ENCODE measurements at regions not wholly inside any gene's neighbourhood (a gene's known extent, or its start where the extent isn't known, plus 50 kb on each side); places are given as distances from the start of the nearest gene placed in this dataset.

DNA sequence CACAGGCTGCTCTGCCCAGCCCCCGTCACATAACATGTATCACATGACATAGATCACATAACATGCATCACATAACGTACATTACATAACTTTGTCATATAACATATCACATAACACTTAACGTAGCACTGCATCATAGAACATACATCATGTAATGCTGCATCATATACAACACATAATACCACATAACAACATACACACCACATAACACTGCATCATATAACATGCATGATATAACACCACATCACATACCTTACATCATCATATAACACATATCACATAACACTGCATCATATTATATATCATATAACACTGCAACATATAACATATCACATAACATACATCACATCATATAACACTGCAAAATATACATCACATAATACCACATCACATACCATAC, 83.8 kb downstream of the AXIN2 start:
- no peak for DNase-seq (ENCODE audit: low read depth in 2 of 2)

DNA sequence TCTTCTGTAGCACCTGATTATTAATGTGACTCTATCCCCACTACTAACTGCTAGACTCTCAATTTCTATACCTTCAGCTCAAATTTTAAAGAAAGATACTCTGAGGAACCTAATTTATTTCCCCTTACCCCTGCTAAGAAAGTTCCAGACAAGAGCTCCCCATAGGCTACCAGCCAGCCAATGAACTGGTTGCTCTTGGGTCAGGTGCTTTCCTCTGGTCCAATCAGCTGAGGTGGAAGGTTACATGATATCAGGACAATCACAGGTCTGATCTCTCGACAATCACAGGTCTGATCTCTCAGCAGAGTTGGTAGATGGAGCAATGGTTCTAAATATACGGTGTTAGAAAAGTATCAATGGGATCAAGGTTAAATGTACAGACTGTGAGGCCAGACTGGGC, 86.8 kb downstream of the AXIN2 start:
- DNase-seq (ENCODE audit: low read depth in 2 of 2): no peak

DNA sequence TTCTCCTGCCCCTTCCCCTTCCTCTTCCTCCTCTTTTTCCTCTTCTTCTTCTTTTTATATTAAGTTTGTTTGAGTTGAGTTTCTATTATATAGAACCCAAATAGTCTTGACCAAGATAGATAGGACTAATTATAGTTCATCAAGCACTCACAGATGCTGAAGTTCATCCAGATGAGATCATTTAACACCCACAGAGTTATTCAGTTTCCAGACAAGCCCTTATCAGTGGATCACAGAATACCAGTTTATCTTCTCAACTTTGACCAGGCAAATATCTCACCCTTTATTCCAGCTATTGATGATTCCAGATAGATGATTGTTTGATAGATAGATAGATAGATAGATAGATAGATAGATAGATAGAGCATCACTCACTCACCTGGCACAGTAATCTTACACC, 87.5 kb downstream of the AXIN2 start:
- DNase-seq (ENCODE audit: low read depth in 2 of 2): no peak

DNA sequence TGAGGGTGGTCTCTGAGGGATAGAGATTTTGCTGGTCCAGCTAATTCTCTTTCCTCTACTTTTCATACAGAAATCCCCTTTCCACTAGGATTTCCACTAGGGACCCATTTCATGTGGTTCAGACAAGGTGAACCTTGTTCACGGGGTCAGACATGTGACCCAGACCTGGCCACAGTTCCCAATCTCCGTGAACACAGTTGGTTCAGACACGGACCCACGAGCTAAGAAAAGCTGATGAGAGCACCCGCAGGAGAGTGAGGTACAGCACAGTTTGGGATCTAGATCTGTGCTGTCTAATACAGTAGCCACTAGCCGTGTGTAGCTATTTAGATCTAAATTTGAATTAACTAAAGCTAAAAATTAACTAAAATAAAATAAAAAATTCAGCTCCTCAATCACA, 88.1 kb downstream of the AXIN2 start:
- DNase-seq (ENCODE audit: low read depth in 2 of 2): no peak

DNA sequence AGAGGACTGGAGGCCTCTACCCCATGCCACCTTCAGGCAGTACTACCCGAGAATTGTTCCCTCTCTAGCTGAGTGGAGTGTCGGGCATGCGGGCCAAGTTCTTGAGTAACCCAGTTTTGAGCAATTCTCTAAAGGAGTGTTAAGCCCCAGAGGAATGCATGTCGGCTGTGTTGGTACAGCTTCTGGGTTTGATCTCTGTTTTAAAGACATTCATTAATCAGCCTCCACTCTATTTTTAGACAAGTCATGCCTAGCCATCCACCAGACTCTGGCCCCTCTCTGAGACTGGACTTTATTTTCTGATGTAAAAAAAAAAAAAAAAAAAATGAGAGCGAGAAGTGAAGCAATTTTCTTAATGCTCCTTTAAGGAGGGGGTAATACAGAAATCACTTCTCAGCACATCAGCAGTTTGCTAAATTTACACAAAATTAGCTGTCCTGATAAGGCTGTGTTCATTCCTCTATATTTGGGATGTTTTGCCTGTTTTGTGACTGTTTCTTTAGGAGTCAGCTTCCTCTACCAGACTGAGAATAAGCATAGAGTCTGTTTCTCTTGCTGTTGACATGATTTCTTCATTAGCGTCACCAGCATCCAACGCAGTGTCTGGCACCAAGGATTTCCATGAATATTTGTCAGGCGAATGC, 88.7 kb downstream of the AXIN2 start:
- no peak for DNase-seq (ENCODE audit: low read depth in 2 of 2)

DNA sequence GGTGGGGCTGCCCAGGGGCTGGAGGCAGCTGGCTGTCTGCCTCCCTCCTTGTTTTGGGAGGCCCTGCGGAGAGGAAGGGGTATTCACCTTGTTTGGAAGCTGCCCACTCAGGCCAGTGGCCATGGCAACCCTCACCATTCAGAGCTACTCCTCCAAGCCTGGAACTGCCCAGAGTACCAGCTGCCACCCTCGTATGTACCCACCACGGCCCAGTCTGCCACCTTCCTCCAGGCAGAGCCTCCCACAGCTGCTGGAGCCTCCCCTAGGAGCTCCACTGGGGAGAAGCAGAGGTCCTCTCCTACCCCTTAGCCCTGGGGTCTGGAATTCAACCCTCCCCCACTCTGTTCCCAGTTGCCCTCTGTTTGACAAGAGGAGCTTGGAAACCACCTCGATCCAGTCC, 90.7 kb downstream of the AXIN2 start:
- no peak for DNase-seq (ENCODE audit: low read depth in 2 of 2)

DNA sequence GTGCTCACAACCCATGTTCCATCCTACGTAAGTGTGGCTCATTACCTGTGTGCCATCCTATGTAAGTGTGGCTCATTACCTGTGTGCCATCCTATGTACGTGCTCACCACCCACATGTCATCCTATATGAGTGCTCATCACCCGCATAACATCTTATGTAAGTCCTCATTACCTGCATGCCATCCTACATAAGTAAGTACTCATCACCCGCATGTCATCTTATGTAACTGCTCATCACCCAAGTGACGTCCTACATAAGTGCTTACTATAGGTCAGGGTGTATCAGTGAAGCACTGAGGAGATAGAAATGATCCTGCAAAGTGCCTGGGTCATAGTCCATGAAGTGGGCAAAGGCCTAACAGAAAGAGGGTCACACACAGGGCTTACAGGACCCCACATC, 93.1 kb downstream of the AXIN2 start:
- DNase-seq (ENCODE audit: low read depth in 2 of 2): no peak

DNA sequence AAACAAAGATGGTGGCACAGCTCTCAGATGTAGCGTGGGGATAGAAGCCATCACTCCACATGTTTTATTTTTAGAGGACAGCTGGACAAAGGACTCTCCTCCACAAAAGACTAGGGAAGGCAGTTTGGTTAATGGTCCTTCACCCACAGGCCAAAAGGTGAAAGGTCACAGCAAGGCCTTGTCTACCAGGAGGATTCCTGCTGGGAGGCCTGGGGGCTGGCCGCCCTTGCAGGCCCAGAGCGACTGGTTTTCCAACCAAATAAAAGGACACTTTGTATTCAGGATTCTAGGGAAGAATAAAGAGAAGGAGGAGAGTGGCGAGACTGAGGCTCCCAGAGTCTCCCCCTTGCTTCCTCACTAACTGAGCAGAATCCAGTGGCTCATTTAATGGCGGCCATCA, 94.3 kb downstream of the AXIN2 start:
- no peak for DNase-seq (ENCODE audit: low read depth in 2 of 2)

DNA sequence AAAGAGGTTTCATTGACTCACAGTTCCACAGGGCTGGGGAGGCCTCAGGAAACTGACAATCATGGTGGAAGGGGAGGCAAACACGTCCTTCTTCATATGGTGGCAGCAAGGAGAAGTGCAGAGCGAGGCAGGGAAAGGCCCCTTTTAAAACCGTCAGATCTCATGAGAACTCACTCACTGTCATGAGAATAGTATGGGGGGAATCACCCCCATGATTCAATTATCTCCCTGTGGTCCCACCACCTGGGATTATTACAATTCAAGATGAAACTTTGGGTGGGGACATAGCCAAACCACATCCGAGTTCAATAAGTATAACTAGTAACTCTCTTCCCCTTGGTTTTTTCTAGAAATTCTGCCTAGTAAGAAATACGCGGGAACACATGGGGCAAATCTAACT, 94.9 kb downstream of the AXIN2 start:
- DNase-seq (ENCODE audit: low read depth in 2 of 2): no peak

DNA sequence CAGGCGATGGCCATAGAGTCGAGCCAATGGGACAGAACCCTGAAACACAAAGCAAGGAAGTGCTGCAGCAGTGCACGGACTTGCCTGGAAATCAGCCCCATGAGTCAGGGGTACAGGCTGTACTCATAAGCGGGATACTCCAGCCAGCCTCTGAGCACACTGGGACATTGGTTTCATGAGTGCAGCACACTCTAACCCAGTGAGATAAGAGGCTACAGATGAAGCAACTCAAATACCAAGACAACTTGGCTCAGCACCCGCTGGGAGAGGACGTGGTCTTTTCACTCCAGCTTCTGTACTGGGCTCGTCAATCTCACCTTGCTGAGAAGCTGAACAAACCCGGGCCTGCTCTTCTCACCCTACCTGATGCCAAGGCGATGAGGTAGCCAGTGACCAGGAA, 98.2 kb downstream of the AXIN2 start:
- no peak for DNase-seq (ENCODE audit: low read depth in 2 of 2)

DNA sequence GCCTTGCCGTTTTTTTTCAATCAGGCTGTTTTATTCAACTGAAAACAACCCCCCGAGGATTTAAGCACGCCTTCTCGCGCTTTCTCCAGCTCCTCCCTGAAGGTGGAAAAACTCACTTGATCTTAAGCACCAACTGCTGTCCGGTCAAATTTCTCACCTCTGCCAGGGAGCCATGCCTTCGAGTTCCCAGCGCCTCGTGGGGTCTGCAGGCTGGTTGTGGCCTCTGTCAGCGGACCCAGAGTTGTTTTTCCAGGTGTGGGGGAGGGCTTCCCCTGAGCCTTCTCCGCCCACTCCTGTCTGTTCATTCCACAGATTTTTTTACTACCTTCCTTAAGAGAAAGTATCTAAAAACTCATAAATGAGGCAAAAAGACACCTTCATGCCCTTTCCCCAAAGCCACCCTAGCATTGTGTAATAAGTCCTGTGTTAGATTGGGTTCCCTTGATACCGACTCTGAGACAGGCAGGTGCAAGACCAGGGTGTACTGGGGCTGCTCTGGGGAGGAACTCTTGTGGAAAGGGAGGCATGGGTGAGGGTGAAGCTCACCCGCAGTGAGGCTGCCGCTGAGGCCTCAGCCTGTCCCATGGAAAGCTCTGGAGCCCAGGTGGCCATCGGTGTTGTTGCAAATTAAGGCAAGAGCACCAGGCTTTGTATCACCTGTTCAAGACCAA, 101.6 kb downstream of the AXIN2 start:
- DNase-seq (ENCODE audit: low read depth in 2 of 2): no peak

DNA sequence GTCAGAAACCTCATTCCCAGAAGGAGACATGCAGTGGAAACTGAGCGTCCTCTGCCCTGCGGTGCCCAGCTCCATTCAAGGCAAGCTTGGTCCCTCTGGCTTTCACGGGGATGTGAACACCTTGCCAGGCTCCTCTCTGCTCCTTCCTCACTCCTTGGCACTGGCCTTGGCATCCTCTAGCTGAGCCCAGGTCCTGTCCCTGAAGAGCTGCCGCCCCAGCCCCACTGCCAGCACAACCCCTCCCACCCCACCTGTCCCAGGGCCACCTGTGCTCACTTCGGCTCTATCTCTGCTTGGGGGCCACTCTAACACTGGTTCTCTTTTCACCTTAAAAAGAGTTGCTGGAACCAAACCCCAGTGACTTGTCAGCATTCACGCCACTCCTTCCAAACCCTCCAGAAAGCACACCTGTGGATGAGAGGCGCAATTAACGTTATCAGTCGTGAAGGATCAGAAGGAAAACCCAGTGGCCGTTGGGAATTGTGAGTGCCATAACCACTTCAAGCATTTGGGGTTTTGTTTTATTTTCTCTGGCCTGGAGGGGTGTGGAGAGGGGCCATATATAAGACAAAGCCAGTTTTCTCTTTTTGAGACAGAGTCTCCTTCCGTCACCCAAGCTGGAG, 103.7 kb downstream of the AXIN2 start:
- no peak for DNase-seq (ENCODE audit: low read depth in 2 of 2)

DNA sequence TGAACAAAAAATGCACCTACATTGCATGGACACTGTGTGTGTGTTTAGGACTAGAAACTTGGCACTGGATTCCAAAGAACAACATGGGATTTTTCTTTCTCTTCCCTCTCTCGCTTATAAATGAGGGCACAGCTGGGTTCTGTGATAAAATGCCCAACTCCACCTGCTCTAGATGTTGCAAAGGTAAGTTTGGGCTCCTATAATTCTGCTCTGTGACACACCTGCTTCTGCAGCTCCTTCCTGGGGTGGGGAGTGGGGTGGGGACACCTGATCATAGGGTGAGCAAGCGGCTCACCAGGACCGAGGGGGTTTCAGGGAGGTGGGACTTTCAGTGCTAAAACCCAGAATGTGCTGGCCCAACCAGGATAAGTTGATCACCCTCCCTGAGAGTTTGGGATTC, 104.3 kb downstream of the AXIN2 start:
- DNase-seq (ENCODE audit: low read depth in 2 of 2): no peak

DNA sequence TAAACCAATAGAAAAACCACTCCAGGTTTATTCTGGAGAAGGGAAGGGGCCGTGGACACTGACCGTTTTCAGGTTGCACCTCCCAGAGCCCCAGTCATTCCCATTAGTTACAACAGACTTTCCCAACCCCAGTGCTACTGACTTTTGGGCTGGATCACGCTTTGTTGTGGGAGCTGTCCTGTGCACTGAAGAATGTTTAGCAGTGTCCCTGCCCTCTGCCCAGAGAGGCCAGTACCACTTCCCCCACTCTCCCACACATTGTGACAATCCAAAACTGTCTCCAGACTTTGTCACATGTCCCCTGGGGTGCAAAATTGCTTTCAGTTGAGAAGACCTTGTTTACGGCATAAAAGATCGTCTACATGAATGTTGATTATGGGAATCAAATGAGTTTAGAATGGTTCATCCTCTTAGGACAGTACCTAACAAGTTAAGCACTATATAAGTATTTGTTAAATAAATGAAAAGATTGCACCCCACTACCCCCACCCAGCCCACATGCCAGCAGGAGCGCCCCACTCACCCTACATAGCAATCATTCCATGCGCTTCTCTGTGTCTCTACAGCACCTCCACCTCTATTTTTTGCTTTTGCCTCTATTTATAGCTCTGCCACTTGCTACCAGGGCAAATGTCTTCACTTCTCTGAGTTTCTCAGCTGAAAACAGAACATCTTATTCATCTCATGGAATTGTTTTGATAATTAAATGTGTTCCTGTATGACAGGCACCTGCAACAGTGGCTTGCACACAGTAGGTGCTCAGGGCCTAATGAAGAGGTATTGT, 104.9 kb downstream of the AXIN2 start:
- DNase-seq (ENCODE audit: low read depth in 2 of 2): no peak

DNA sequence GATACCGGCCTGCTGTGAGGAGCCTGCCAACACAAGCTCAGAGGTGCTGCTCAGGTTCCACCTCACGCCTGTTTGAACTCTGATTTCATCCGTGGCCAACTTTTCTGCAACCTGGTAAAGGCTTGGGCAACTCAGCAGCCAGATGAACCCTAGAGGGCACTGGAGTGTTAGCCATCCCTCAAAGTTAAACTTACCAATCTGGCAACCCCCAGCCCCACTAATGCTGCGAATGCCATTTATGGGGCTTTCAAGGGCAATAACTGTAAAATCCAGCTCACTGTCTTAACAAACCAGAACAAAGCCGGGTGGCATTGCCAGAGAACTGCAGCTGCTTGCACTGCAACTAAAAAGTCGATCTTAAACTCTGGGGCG, 105.5 kb downstream of the AXIN2 start:
- no peak for DNase-seq (ENCODE audit: low read depth in 2 of 2)

DNA sequence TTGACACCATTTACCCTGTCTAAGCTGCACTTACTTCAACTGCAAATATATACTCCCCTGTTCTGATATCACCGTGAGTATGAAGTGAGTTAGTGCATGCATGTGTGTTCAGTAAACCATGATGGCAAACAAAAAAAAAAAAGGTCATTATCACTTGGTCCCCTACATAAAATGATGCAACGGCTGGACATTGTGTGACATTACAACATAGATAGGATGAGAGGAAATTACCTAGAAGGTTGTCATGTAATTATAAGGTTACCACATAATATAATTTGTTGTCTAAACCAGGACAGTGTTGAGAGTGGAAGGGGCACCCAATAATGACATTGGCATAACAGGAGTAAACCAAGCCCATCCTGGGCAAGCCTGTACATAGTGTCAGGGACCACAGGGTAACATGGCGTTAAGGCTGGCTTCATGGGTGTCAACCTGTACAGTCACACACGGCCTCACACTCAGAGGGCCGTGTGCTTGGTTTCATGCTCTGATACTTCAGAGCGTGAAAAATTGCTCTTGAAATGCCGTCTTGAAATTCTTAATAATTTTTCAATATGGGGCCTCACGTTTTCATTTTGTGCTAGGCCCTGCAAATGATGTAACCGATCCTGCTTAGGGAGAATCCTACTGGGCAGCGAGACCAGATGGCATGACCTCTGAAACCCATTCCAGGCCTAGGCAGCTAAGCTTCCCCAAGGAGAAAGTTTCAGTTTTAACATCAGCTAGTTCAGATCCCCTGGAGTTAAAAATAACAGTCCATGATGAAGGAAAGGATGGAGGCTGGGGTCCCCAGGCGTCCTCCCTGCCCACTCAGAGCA, 106.1 kb downstream of the AXIN2 start:
- DNase-seq (ENCODE audit: low read depth in 2 of 2): no peak

DNA sequence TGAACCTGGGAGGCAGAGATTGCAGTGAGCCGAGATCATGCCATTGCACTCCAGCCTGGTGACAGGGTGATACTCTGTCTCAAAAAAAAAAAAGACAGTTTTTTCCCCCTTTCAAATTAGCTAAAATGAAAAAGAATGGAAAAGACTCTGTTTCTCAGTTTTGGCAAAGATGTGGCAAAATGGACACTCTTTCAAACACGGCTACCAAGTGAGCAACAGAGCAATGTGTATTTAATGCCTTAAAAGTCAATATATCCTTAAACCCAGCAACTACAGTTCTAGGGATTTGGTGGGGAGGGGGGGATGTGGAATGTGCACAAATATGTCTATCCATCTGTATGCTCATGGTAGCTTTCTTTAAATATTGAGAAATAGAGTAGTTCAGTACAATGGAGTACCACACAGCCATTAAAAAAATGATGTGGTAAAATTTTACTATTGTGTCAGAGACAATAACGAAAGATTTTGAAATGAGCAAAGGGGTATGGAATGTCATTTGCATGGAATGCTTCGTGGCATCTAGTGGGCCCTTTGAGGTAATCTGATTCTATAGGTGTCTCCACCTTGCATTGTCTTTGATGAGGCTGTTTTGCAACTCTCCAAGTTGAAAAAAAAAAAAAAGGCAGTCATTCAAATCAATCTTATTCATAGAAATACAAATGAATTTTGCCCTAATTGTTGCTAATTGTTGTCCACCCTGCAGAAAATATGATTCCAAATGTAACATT, 108.1 kb downstream of the AXIN2 start:
- no peak for DNase-seq (ENCODE audit: low read depth in 2 of 2)

DNA sequence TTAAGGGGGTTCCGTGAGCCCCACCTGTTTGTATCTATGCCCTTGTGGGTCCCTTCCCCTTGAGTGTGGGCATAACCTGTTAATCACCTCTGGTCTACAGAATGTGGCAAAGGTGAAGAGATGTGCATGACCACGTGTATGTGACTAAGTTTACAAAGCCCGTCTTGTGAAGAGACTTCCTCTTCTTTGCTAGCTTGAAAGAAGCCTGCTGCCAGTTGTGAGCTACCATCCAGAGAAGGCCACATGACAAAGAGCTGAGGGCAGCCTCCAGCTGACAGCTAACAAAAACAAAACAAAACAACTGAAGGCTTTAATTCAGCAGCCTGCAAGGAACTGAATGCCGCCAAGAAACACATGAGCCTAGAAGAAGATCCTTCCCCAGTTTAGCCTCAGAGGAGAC, 112.0 kb downstream of the AXIN2 start:
- DNase-seq (ENCODE audit: low read depth in 2 of 2): no peak

DNA sequence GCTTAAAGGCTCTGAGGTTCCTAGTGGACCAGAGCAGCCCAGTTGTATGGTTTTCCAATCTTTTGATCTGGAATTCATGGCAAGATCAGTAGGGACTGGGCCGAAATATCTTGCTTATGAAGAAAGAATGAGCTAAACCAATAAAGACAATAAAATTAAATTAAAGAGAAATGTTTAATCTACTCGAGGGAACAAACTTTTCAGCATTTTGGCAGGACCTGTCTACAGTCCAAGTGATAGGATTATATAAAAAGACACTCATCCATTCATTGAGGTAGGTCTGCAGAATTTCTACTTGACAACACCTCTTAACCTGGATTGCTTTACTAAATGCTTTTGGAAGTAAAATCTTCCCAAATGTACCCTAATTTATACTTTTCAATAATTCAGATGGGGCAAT, 113.6 kb downstream of the AXIN2 start:
- DNase-seq (ENCODE audit: low read depth in 2 of 2): no peak

DNA sequence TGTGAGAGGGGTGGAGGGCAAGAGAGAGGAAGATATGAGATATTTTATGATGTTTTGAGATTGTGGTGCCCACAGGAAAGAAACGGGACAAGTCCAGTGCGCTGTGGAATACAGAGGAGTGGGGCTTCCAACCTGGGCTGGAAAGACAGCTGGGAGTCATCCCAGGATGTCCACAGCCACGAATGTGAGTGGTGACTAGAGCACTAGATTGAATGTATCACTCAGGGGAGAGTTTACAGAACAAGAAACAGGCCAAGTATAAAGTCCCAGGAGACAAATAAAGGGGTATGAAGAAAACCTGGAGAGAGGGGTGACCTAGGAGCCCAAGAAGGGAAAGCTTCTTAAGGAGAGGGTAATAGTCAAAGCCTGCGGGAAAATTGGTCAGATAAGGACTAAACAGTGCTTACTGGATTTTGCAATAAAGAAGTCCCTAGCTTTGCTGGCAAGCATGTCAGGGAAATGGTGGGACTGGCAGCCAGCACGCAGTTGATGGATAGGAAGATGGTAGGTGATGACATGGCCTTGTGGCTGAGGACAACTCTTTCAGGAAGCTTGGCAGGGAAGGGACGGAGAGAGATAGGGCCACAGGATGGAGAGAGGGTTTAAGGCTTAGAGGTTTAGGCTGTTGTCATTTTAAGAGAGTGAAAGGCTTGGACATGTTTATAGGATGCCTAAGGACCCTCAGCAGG, 114.5 kb downstream of the AXIN2 start:
- no peak for DNase-seq (ENCODE audit: low read depth in 2 of 2)

DNA sequence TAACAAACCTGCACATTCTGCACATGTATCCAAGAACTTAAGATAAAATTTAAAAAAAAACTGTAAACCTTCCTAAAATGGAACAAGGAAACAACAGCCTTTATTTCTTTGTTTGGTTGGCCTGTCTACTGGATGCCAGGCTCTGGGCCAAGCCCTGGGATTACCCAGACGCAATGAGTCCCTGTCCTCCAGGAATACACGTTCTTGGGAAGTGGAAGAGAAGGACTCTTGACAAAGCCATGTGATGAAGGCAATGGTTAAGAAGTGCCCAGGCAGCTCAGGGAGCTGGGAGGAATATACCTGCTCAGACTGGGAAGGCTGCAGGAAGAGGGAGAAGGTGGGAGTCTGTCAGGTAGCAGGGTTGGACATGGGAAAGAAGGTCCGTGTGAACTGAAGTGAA, 115.4 kb downstream of the AXIN2 start:
- no peak for DNase-seq (ENCODE audit: low read depth in 2 of 2)
